HepG2 (cell line): ENCODE measurements at regions not wholly inside any gene's neighbourhood (a gene's known extent, or its start where the extent isn't known, plus 50 kb on each side); places are given as distances from the start of the nearest gene placed in this dataset.
A peak's percentile ranks its signal among the peaks of the same experiment; 100 is the strongest.

ENCODE experiments used
- ATAC-seq: fragments of 200-7000 bp; cut with Tn5 transposase; 3 replicates; pipeline ENCODE4 v1.9.1; 2020; ENCODE audit warnings: mild to moderate bottlenecking, moderate library complexity
- BruUV-seq: library from RNA; stranded (reverse); fragments of 400-500 nt; replicated peaks from 2 replicates; lab custom pipeline; 2021; lab: Mats Ljungman, UMichigan
- CTCF ChIA-PET: fragments of 300-600 bp; formaldehyde crosslinking; extraction: SDS; loops from one replicate; lab custom pipeline; 2021; ENCODE audit warnings: low total read pairs, inconsistent platforms, low intra/inter-chr PET ratio; lab: Yijun Ruan, JAX
- POLR2A ChIA-PET: fragments of 350-600 bp; sonication (Branson Sonifier 250); formaldehyde crosslinking; loops from one replicate; lab custom pipeline; 2020; ENCODE audit warnings: antibody characterized with exemption, inconsistent platforms; lab: Yijun Ruan, JAX
- DNase-seq: peaks from one replicate; pipeline ENCODE4 v3.0.0-alpha.2; 2015; ENCODE audit warnings: low spot score
- FAIRE-seq: peaks from 3 replicates; lab custom pipeline; 2011; peaks lifted over from hg19 to GRCh38; lab: Jason Lieb, UNC
- H2AFZ ChIP-seq: one replicate; pipeline ENCODE4 v1.6.1; 2011; ENCODE audit warnings: low read length, inconsistent platforms
- H3K27ac ChIP-seq: fragments of 300-600 bp; 3 replicates; pipeline ENCODE4 v1.8.0; 2011; ENCODE audit warnings: mixed run types, mild to moderate bottlenecking, mixed read lengths, low read length, inconsistent platforms; ENCODE audit not compliant: insufficient read depth; ENCODE audit errors: extremely low read length
- H3K27me3 ChIP-seq, 2 experiments: fragments of 200-600 bp in 1 of 2; 2 replicates in 1 of 2; 3 replicates in 1 of 2; pipeline versions ENCODE4 v1.6.0 to v1.8.0; 2011; ENCODE audit warnings: low read length in 2 of 2, mild to moderate bottlenecking in 2 of 2, moderate library complexity in 2 of 2, inconsistent platforms in 1 of 2; ENCODE audit not compliant: insufficient read depth in 2 of 2, control insufficient read depth in 1 of 2
- H3K36me3 ChIP-seq, 2 experiments: fragments of 200-600 bp in 1 of 2; replicated peaks in 1 of 2; 2 replicates in 1 of 2; 3 replicates in 1 of 2; pipeline versions ENCODE4 v1.5.1 to v1.8.0; 2011; ENCODE audit warnings: low read length in 2 of 2, inconsistent platforms in 1 of 2; ENCODE audit not compliant: insufficient read depth in 2 of 2, control insufficient read depth in 1 of 2
- H3K4me1 ChIP-seq: 2 replicates; pipeline ENCODE4 v1.5.1; 2012; ENCODE audit warnings: low read length, inconsistent platforms; ENCODE audit not compliant: insufficient read depth
- H3K4me2 ChIP-seq: 2 replicates; pipeline ENCODE4 v1.6.0; 2011; ENCODE audit warnings: low read depth, low read length, inconsistent platforms
- H3K4me3 ChIP-seq, 3 experiments: fragments of 200-600 bp in 1 of 3; sonication (generic), shearing (Covaris generic) in 1 of 3; replicated peaks in 1 of 3; 2 replicates each; pipeline ENCODE4 v1.5.1; 2011 to 2016; ENCODE audit warnings: low read length in 3 of 3, inconsistent platforms in 2 of 3, low read depth in 2 of 3, mild to moderate bottlenecking in 2 of 3, control low read depth in 1 of 3, mixed read lengths in 1 of 3; ENCODE audit not compliant: insufficient read depth in 1 of 3
- H3K79me2 ChIP-seq: one replicate; pipeline ENCODE4 v1.6.1; 2011; ENCODE audit warnings: low read length, inconsistent platforms; ENCODE audit not compliant: insufficient read depth
- H3K9ac ChIP-seq: 2 replicates; pipeline ENCODE4 v1.6.0; 2011; ENCODE audit warnings: mild to moderate bottlenecking, low read depth, low read length, inconsistent platforms; ENCODE audit not compliant: insufficient read depth
- H3K9me3 ChIP-seq: 2 replicates; pipeline ENCODE4 v1.5.1; 2012; ENCODE audit warnings: mild to moderate bottlenecking, low read length
- H4K20me1 ChIP-seq: 2 replicates; pipeline ENCODE4 v1.6.0; 2011; ENCODE audit warnings: inconsistent platforms, mild to moderate bottlenecking, low read length, moderate library complexity; ENCODE audit not compliant: insufficient read depth
- ZBTB44 ChIP-seq: sonication (generic); formaldehyde crosslinking; IDR thresholded peaks from 2 replicates; pipeline ENCODE4 v1.4.0; 2020; ENCODE audit warnings: missing genetic modification reagents
- ZNF317 ChIP-seq: sonication (generic); formaldehyde crosslinking; IDR thresholded peaks from 2 replicates; pipeline ENCODE4 v1.5.0; 2020; ENCODE audit warnings: mild to moderate bottlenecking, missing genetic modification reagents
- ZNF576 ChIP-seq: sonication (generic); formaldehyde crosslinking; IDR thresholded peaks from 2 replicates; pipeline ENCODE4 v1.4.0; 2020; ENCODE audit warnings: mild to moderate bottlenecking, missing genetic modification reagents
- ZNF766 ChIP-seq: sonication (generic); formaldehyde crosslinking; IDR thresholded peaks from 2 replicates; pipeline ENCODE4 v1.5.0; 2020; ENCODE audit warnings: missing genetic modification reagents, borderline replicate concordance
- WGBS: methylation state at CpG from one replicate; pipeline ENCODE4 v1.1.6; 2017; ENCODE audit warnings: low lambda C conversion rate; 5-methylcytosine and 5-hydroxymethylcytosine counted together
- in situ Hi-C: cut with HindIII; loops from 2 replicates; pipeline ENCODE4 v1.10.0; 2017; ENCODE audit warnings: low pct_unique_long_range_greater_than_20kb; ENCODE audit not compliant: extremely low pct_ligation_motif_present
- intact Hi-C: fragments of 100-400 bp; cut with micrococcal nuclease; formaldehyde crosslinking; loops from one replicate; pipeline ENCODE4 v1.10.0; 2022; ENCODE audit not compliant: unreplicated experiment

- H3K4me1 ChIP-seq: no peaks in the 10 kb centered on the region
- FAIRE-seq: no peak
- no peak overlapping the region for H2AFZ ChIP-seq
- no peak overlapping the region for H3K27ac ChIP-seq
- in situ Hi-C loops: no loop called here
- no TSS peak for BruUV-seq
- no peak overlapping the region for H3K9ac ChIP-seq
- H3K4me2 ChIP-seq: no peak overlapping the region
- TF ChIP-seq ZBTB44 (CRISPR knock-in tag) (no peak), ZNF317 (CRISPR knock-in tag) (peak; percentile 99)
- TF ChIP-seq, all 625 proteins: peak for 1
- POLR2A ChIA-PET: no interaction called here
- WGBS: 49% methylated on average over 4 of the region's 4 CpGs
- H3K4me3 ChIP-seq: no peak overlapping the region
- CTCF ChIA-PET: no interaction called here
- no peaks in the 10 kb centered on the region for H3K79me2 ChIP-seq
- DNase-seq (no peak), ATAC-seq (no peak)
- intact Hi-C loops: no loop called here
- H4K20me1 ChIP-seq: no peaks in the 10 kb centered on the region
- no peaks in the 10 kb centered on the region for H3K36me3 ChIP-seq
- H3K27me3 ChIP-seq: peaks cover 0 to 10% of the 10 kb centered on the region in 2 experiments; a peak in 1 of 5 replicates
- peaks cover 35% of the 10 kb centered on the region for H3K9me3 ChIP-seq
These were observed 112.8 kb upstream of the INSIG1 start for GRCh38 chr7:155184923-155185322.

- ChIA-PET CTCF (no interaction called here), POLR2A (no interaction called here)
- intact Hi-C loops: no loop called here
- BruUV-seq: no TSS peak
- Histone ChIP-seq H3K36me3 (no peaks in the 10 kb centered on the region), H3K4me1 (no peaks in the 10 kb centered on the region), H3K27me3 (peaks cover 0 to 22% of the 10 kb centered on the region in 2 experiments; a peak in 2 of 5 replicates), H3K9ac (no peak overlapping the region), H3K9me3 (peaks cover 35% of the 10 kb centered on the region), H3K27ac (no peak overlapping the region), H3K4me2 (no peak overlapping the region), H2AFZ (no peak overlapping the region), H3K4me3 (no peak overlapping the region), H3K79me2 (no peaks in the 10 kb centered on the region), H4K20me1 (no peaks in the 10 kb centered on the region)
- DNase-seq (no peak), ATAC-seq (no peak), FAIRE-seq (no peak)
- TF ChIP-seq ZNF766 (CRISPR knock-in tag) (no peak), ZNF576 (CRISPR knock-in tag) (no peak)
- 27% methylated on average over 8 of the region's 15 CpGs for WGBS
- in situ Hi-C loops: no loop called here
These were observed 110.5 kb upstream of the INSIG1 start for GRCh38 chr7:155187061-155187785.
